Epithelial cell of proximal tubule (primary cell): ENCODE measurements at regions not wholly inside any gene's neighbourhood (a gene's known extent, or its start where the extent isn't known, plus 50 kb on each side); places are given as distances from the start of the nearest gene placed in this dataset.

Experiments
- DNase-seq: peaks from one replicate; pipeline ENCODE4 v3.0.0-alpha.2; 2011; ENCODE audit warnings: low read depth
- H3K4me3 ChIP-seq: 2 replicates; pipeline ENCODE4 v1.5.1; 2011; ENCODE audit warnings: low read depth, mild to moderate bottlenecking, low read length
- TF ChIP-seq, protein P1 (sequence below): conservative IDR thresholded peaks from 2 replicates; pipeline ENCODE4 v1.5.1; 2012; ENCODE audit warnings: low read depth, mild to moderate bottlenecking, low read length

DNA sequence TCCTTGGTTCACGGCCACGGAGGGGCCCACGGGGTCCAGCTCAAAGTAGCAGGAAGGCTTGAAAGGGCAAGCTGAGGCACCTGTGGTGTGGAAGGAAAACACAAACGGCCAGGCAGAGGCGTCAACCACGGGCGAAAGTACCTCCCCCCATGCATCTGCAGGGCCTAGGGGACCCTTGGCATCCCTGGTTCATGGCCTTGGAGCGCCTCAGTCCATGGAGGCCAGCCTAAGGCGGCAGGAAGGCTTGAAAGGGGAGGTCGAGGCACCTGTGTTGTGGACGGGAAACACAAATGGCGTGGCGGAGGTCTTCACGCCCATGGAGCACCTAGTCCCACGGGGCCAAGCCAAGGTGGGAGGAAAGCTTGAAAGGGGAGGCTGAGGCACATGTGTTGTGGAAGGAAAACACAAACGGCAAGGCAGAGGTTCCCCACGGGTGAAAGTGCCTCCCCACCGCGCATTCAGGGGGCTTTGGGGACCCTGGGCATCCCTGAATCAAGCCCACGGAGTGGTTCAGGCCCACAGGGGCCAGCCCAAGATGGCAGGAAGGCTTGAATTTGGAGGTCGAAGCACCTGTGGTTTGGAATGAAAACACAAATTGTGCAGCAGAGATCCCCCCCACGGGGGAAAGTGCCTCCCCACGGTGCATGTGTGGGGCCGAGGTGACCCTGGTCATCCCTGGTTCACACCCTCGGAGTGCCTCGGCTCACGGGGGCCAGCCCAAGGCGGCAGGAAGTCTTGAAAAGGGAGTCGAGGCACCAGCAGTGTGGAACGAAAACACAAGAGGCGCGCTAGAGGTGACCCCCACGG lies 380.8 kb downstream of the ALG10 start:
- DNase-seq = no peak
- TF ChIP-seq, protein P1, sequence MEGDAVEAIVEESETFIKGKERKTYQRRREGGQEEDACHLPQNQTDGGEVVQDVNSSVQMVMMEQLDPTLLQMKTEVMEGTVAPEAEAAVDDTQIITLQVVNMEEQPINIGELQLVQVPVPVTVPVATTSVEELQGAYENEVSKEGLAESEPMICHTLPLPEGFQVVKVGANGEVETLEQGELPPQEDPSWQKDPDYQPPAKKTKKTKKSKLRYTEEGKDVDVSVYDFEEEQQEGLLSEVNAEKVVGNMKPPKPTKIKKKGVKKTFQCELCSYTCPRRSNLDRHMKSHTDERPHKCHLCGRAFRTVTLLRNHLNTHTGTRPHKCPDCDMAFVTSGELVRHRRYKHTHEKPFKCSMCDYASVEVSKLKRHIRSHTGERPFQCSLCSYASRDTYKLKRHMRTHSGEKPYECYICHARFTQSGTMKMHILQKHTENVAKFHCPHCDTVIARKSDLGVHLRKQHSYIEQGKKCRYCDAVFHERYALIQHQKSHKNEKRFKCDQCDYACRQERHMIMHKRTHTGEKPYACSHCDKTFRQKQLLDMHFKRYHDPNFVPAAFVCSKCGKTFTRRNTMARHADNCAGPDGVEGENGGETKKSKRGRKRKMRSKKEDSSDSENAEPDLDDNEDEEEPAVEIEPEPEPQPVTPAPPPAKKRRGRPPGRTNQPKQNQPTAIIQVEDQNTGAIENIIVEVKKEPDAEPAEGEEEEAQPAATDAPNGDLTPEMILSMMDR = no peak

DNA sequence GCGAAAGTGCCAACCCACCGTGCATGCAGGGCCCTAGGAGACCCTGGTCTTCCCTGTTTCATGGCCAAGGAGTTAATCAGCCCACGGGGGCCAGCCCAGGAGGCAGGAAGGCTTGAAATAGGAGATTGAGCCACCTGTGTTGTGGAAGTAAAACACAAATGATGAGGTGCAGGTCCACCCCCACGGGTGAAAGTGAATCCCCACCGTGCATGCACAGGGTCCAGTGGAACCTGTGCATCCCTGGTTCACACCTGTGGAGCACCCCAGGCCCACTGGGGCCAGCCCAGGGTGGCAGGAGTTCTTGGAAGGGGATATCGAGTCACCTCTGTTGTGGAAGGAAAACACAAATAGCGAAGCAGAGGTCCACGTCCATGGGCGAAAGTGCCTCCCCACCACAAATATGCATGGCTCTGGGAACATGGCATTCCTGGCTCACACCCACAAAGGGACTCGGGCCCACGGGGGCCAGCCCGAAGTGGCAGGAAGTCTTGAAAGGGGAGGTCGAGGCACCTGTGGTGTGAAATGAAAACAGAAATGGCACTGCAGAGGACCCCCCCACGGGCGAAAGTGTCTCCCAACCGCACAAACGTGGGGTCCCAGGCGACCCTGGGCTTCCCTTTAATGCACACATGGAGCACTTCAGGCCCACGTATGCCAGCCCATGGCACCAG lies 381.5 kb downstream of the ALG10 start:
- no peak for DNase-seq
- no peak overlapping the region for H3K4me3 ChIP-seq
- TF ChIP-seq, protein P1 = no peak

More for the DNA sequence above, 380.8 kb downstream of the ALG10 start:
- H3K4me3 ChIP-seq = no peak overlapping the region

DNA sequence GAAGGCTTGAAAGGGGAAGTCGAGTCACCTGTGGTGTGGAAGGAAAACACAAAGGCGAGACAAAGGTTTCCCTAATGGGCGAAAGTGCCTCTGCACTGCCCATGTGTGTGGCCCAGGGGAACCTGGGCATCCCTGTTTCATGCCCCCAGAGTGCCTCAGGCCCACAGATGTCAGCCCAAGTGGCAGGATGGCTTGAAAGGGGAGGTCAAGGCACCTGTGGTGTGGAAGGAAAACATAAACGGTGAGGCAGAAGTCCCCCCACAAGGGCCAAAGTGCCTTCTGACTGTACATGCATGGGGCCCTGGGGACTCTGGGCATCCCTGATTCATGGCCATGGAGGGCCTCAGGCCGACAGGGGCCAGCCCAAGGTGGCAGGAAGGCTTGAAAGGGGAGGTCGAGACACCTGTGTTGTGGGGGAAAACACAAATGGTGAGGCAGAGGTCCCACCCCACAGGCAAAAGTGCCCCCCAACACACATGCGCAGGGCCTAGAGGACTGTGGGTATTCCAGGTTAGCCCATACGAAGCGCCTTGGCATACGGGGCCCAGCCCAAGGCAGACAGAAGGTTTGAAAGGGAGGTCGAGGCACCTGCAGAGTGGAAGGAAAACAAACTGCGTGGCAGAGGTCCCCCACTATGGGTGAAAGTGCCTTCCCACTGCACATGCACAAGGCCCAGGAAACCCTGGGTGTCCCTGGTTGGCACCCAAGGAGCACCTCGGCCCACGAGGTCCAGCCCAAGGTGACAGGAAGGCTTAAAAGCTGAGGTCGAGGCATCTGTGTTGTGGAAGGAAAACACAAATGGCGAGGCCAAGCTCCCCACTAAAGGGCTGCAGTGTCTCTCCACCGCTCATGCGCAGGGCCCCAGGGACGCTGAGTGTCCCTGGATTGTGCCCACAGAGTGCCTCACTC lies 382.3 kb downstream of the ALG10 start:
- no peak overlapping the region for H3K4me3 ChIP-seq
- DNase-seq = no peak
- TF ChIP-seq, protein P1 = no peak

DNA sequence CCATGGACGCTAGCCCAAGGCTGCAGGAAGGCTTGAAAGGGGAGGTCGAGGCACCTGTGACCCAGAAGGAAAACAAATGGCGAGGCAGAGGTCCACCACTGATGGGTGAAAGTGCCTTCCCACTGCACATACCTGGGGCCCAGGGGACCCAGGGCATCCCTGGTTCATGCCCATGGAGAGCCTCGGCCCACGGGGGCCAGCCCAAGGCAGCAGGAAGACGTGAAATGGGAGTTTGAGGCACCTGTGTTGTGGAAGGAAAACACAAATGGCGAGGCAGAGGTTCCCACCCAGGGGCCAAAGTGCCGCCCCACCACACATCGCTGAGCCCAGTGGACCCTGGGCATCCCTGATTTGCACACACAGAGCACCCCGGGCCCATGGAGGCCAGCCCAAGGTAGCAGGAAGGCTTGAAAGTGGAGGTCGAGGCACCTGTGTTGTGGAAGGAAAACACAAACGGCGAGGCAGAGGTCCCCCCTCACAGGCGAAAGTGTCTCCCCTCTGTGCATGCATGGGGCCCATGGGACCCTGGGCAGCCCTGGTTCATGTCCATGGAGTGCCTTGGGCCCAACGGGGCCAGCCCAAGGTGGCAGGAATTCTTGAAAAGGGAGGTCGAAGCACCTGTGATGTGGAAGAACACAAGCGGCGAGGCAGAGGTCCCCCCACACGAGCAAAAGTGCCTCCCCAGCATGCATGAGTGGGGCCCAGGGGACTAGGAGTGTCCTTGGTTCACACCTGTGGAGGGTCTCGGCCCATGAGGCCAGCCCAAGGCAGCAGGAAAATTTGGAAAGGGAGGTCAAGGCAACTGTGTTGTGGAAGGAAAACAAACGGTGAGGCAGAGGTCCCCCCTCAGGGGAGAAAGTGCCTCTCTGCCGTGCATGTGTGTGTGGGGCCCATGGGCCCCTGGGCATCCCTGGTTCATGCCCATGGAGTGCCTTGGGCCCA lies 383.3 kb downstream of the ALG10 start:
- DNase-seq = no peak
- no peak overlapping the region for H3K4me3 ChIP-seq
- TF ChIP-seq, protein P1 = no peak

DNA sequence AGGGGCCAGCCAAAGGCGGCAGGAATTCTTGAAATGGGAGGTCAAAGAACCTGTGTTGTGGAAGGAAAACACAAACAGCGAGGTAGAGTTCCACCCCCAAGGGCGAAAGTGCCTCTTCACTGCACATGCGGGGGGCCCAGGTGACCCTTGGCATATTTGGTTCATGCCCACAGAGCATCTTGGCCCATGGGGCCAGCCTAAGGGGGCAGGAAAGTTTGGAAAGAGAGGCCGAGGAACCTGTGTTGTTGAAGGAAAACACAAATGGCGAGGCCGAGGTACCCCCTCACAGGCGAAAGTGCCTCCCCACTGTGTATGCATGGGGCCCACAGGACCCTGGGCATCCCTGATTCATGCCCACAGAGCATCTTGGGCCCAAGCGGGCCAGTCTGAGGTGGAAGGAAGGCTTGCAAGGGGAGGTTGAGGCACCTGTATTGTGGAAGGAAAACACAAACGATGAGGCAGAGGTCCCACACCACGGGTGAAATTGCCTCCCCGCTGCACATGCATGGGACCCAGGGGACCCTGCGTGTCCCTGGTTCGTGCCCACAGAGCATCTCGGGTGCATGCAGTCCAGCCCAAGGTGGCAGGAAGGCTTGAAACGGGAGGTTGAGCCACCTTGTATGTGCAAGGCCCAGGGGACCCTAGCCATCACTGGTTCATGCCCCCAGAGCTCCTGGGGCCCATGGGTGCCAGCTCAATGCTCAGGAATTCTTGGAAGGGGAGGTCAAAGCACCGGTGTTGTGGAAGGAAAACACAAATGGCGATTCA lies 384.1 kb downstream of the ALG10 start:
- TF ChIP-seq, protein P1 = no peak
- no peak overlapping the region for H3K4me3 ChIP-seq
- no peak for DNase-seq
